Kidney capillary endothelial cell (primary cell): ENCODE measurements at regions not wholly inside any gene's neighbourhood (a gene's known extent, or its start where the extent isn't known, plus 50 kb on each side); places are given as distances from the start of the nearest gene placed in this dataset.

ENCODE experiments used
- DNase-seq: peaks from one replicate; pipeline ENCODE4 v3.0.0-alpha.2; 2018; ENCODE audit warnings: low spot score

DNA sequence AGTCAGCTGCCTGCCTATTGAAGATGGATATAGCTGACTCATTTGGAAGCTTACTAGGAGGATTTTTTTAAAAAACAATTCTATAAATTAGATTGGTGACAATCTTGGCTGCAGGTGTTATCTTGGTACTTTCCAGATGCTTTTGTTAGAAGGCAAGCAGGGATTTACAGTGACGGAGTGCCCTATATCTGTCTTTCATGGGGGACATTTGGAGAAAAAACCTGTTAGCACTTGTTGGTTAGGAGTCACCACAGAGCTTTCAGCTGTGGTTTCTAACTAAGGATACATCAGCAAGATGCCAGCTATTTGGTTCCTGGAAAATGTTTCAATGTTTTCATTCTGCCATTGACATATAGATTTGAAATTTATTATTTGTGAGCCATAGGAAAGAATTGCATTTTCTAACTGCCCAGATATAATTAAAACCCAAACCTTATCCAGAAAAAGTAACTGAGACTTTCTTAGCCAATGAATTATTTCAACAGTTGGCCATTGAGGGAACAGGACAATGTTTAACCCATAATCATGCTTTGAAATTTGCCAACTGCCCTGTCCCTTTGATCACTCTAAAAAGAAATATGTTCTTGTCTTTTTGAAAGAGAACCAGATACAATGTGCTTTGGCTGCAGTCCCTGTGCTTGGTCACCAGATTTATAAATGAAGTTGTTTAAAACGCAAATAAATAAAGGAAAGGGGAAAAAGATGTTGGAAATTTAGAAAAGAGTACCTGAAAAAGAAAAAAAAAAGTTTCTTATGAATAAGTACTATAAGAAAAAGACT is 761.0 kb upstream of the CXADR start:
- DNase-seq = no peak

DNA sequence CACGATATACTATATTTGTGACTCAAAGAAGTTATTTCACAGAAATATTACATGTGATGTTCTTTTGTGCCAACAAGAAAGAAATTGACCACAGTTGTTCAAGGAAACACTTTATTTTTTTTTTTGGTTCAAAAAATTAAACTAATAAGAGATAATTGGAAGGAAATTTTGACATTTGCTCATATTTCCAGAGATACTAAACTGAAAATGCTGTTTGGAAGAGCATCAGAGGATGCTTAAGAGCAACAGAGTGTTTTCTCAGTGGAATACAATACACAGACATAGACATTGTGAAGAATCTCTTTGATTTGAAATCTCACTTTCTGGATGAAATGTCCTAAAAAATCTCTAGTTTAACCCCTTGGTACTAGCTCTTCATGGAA is 760.4 kb upstream of the CXADR start:
- DNase-seq = no peak

DNA sequence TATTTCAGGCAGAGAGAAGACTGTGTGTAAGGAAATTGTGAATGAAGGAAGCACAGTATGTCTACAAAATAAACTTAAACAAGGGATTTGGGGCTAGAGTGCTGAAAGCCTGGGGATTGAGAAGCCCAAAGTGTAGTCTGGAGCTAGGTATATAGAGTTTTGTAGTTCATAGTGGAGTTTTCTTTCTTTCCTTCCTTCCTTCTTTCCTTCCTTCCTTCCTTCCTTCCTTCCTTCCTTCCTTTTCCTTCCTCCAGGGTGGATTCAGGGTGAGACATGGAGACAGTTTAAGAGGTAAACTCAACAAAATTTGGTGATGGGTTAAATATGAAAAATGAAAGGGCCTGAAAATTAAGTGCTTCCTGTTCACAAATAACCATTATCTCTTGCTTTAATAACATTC is 757.8 kb upstream of the CXADR start:
- DNase-seq = no peak

DNA sequence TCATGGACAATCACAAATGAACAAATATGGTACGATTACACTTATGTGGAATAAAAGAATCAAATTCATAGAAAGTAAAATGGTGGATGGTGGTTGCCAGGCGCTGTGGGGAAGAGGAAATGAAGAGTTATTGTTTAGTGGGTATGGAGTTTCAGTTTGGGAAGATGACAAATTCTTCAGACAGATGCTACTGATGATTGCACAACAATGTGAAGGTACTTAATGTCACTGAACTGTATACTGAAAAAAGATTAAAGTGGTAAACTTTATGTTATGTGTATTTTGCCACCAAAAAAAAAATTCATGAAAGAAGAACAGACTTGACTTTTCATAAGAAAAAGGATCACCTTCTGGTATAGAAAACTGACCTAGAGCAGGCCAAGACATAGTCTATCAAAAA is 745.6 kb upstream of the CXADR start:
- DNase-seq = no peak

DNA sequence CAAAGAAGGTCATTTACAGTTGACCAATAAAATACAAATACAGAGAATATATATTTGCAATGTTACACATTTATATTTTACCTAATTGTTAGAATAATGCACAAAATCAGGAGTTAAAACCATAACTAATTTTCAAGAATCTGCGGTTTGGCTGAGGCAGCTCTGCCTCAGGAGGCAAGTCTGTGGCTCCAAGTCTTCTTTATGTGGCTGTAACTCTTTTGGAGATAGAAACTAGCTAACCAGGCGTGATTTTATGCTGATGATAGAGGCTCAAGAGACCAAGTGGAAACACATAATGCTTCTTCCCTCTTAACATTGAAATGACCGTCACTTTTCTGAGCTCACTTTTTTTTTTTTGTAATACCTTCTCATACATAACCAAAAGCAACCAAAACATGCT is 744.7 kb upstream of the CXADR start:
- DNase-seq = no peak

DNA sequence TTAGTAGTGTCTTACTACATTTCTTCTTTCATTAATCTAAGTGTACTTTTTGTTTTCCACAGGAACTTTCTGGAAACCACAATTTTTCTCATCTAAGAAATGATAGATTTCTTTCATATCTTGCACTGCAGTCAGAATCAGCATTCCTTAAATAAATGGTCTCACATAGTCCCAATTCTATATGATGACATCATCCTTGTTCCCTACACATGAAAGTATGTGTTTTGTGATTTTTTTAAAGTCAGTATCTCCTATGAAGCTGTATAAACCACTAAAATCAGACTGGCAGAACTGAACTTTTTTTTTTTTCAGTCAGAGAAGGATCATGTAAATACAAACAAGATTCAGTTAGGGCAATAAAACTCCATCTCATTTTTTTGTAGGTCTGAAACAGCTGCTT is 742.6 kb upstream of the CXADR start:
- no peak for DNase-seq

DNA sequence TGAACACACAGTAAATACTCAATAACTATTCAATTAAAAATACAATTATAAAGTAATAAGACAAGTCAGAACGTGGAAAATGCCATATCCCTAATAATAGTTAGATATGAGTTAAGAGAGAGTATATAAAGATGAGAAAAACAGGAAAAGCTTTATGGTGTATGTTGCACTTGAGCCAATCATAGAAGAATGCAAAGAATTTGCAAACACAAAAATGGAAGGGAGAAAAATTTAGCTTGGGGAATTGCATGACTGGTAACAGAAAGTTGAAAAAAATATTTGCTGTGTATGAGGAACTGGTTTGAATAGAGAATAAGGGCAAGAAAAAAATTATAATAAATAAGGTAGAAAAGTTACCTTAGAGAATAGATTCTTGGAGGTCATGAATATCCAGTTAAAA is 739.6 kb upstream of the CXADR start:
- DNase-seq = no peak

DNA sequence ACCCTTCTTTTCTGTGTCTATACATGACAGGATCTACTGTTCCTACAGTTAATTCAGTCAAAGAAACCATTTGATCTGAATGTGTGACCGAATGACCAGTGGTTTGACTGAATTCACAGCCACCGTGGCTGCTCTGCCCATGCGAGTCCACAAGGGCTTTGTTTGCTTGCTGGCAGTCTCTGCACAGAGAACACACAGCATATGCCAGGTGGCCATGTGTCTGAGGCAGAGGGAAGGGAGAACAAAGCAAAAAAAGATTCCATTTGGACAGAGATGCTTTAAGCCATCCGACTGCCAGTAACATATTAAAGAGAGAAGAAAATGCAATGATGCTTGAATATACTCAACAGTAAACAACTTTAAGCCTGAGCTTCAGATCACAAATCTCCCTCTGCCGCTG is 737.8 kb upstream of the CXADR start:
- no peak for DNase-seq

DNA sequence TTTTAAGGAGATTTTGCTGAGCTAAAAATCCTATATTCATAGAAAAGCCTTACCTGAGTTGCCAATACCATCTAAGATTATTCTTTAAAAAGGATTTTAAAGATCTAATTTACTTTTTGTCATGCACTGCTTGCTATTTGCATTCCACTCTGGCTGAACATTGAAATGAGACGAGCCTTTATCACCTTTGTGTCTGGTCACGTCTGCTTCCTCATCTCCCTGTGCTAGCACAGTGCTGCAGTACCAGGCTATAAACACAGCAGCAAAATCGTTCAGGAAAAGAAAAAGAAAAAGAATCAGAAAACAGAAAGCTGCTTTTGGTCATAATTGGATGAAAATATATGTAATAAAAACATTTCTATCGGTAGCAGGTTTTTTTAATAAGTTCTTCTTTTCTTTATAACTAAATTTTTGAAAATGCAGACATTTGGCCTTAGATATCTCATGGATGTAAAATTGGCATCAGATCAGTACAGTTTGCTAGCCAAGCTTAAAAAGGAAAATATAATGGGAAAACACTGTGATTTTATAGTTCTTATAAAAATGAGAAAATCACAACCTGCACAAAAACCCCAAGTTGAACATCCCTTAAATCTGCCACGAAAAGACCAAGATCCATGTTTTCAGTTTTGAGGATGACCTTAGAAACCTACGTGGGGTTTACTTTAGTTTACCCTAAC is 735.7 kb upstream of the CXADR start:
- DNase-seq = no peak

DNA sequence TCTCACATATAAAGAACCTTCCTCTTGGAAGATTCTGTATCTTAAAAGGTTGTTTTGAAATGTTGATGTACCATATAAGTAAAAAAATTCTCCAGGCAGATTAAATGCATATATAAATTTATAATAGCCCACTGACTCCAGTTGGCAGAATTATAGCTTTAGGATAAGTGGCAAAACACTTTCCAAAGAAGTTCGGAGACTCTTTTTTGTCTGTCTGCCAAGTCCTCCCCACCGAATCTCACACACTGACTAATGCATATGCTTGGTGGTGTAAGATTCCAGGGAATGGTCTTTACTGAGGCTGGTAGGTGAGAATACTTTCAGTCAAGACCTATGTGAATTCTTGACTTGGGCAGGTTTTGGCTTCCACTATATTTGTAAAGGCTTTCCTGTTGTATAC is 724.3 kb upstream of the CXADR start:
- no peak for DNase-seq

DNA sequence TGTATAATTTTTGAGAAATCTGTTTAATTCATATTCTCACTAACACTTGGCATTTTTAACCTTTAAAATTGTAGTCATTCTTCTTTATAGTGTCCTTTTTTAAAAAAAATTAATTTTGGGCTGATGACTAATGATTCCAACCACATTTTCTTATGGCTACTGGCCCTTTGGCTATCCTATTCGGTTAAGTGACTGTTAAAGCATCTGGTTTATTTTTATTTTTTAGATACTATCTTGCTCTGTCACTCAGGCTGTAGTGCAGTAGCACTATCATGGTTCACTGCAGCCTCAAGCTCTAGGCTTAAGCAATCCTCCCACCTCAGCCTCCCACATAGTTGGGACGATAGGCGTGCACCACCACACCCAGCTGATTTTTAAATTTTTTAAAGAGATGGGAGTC is 723.2 kb upstream of the CXADR start:
- DNase-seq = no peak

DNA sequence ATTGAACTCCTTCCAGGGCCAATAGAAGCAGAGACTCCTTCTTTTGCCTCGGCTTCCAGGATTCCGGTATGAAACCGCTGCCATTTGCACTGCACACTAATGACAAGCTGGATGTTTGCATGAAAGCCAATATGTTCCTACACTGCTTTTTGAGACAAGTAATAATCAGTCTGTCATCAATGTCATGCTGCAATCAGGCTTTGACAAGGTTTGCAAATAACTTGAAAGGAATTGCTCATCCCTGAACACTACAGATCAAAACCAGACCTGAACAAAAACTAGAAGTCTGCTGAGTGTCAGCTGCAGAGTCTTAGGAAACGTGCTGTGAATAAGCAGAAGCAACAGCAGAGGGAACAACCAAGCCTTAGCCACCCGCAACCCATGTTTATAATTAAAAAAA is 720.7 kb upstream of the CXADR start:
- no peak for DNase-seq

DNA sequence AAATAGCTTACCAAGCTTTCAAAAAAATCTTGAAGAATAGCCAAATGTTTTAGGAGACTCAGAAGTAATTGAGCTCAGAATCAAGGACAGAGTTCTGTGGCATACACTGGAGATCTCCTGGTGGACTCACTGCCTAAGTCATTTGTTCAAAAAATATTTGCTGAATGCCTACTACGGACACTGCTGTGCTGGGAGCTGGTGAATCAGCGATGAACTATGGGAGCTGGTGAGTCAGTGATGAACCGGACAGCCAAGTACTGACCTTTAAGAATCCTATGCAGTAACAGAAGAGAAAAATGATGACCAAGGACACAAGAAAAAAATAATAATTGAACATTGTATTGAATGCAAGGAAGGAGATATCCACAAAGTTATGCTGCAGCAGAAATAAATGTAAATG is 717.9 kb upstream of the CXADR start:
- DNase-seq = peak; percentile 56

DNA sequence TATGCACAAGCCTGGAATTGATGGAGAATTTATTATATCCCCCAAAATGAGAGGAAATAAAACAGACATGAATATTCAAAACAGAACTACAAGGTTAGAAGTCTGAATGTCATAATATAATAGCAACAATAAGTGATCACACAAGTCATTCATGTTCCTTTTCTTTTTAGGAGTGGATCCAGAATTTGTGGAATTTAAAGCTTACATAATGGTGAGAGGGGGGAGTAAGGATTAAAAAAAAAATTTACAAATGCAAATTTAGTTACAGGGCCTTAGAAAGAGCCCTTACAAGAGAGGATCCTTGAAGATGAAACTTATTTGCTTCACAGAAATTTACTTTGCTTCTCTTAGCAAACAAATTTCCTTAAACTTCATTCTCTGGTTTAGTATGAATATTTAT is 716.1 kb upstream of the CXADR start:
- no peak for DNase-seq

DNA sequence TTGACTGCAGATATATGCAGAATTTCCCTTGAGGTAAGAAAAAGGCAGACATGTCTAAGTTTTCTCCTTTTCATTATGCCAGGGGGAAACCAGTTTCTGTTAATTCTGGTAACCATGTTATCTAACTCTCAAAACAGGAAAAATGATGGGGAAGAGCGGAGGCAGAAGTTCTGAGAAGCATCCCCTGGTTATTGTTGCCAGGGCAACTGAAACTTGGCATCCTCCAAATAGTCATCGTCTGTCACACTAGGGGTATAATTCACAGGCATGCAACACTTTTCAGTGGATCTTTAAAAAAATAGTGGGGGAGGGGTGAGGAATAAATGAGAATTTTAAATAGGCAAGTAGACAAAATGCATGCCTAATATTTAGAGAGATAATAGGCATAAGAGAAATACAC is 715.3 kb upstream of the CXADR start:
- no peak for DNase-seq

DNA sequence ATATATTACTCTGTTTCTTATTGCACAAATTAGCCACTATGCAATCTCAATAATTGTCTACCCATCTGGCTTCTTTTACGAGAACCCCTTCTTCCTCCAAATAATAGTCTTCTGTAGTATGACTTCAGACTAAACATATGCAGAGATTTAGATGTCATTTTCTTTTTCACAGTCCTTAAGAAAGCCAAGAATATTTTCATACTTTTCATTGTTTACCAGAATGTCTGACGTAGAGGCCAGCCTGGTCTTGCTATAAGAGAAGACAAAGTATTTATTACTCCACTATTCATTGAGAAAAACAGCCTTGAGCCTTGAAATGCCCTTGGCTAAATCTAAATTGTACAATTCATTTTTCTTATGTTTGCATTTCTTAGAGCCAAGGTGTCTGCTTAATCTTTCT is 714.9 kb upstream of the CXADR start:
- DNase-seq = no peak

DNA sequence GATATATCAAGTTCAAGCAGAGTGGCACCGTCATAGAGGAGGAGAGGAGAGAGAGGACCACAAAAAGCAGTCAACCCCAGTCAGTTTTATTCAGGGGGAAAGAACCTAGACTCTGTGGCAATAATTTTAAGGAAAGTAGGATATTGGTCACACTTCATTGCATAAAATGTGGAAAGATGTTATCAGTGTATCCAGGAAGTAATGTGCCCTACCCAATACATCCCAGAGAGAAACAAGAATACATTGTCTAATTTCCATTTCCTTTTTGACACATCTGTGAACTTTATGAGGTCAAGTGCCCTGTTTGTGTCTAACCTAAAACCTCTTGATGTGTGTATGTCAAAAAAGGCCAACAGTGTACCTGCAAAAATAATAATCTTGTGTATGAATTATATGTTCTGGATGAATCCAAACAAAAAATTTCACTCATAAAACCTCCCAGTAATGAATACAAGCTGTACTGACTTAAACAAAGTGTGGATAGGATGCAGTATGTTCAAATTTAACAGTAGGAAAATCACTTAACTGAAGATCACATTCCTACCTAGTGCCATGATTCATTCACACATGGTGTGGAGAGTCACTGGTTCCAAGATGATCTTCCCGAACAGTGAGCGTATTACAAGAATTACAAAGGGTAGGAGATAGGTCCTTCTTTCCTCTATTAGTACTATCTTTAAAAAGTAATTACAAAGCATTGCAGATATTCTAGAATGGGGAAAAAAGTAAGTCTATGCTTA is 712.1 kb upstream of the CXADR start:
- peak; percentile 3 for DNase-seq

DNA sequence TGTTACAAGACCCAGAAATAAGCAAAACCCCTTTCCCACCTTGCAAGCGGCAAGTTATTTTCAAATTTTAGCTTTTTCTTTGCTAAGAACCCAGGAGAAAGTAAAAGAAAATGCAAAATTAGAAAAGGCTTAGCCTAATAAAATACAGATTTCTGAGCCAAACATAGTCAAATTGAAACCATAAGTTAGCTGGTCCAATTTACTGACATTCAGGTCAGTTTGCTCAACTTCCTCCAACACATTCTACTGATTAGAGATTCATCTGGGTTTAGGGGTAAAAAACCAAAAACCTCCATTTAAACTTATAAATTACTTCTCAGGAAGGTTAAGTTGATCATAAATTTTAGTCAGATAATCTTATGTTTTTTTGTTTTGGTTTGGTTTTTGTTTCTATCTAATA is 701.8 kb upstream of the CXADR start:
- no peak for DNase-seq

DNA sequence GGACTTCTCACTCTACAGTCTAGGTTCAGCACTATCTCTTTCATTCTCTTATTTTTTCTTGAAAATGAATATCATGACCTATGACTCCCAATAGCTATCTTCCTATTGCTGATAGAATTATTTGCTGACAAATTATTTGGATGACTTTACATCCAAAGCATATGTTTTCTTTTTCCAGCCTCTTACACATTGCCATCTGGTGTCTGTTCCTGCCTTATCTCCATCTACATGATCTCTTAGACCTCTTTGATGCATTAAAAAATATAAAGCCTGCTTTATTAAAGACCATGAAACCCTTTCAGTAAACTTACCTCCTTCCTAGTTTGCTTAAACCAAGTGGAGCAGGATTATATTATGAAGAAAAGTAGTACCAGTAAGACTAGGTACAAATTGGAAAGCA is 700.9 kb upstream of the CXADR start:
- DNase-seq = no peak

DNA sequence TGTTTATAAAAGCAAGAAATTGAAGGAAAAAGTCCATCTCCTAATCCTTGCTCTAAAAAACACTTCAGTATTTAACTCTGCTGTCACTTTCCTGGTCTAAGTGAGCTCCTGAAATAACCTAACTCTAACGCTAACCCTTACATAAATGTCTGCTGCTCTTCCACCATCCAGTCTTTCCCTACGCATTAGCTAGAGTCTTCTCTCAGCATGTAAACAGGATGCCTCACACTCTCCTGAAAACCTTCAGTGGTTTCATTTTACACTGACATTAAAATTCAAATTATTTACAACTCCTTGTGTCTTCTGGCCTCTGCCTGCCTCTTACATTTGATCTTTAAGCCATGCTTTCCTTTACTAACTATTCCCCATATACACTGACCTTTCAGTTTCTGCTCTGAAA is 697.6 kb upstream of the CXADR start:
- DNase-seq = no peak

DNA sequence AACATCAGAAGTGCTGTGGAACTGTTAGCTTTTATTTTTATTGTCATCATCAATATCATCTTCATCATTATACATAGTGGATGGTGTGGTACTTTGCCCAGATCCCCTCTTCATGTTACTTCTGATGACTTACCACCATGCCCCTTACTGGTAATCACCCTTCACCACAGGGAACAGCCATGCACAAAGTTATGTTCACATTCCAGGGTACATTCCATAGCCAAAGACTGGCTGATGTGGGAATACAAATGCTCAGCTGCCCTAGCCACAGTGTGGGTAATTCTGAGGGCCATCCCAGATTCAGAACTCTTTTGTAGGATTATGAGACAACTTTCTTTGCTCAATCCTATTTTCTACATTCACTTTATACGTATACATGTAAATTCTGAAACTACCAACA is 691.3 kb upstream of the CXADR start:
- DNase-seq = no peak

DNA sequence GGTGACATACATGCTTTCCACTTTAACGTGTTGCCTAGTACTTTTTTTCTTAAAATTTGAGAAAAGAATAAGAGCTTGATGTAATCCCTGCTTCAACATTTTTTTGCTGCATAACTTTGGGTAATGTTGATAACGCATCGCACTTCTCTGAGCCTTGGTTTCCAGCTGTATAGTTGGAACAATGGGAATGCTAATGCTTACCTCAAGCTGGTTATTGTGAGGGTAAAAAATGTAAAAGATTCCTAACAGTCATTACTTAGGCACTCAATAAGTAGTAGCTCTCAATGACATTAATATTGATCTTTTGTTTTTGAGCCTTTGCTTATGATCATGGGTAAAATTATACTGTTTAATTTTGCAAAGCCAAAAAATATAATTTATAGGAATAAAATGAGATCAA is 683.3 kb upstream of the CXADR start:
- no peak for DNase-seq

DNA sequence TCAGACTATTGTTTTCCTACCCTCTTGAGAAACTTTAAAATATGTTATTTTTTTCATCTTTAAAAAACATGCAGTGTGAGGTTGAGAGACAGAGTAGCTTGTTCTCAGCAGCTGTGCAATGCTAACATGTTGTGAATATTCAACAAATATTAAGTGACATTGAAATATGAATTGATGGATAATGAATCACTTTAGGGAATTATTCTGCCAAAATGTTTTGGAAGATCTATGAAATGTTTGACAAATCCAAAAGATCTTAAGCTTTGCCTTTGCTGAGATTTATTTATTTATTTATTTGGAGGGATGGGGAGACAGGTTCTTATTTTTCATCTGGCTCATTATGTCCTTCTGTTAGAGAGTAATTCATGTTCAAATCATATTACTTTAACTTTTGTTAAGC is 680.1 kb upstream of the CXADR start:
- DNase-seq = no peak
